HL-60/S4 treated with phorbol 12-myristate 13-acetate at 8.2 ng/mL for 4 days and 3 days (cell line): ENCODE measurements at regions not wholly inside any gene's neighbourhood (a gene's known extent, or its start where the extent isn't known, plus 50 kb on each side); places are given as distances from the start of the nearest gene placed in this dataset.

Source experiments
- in situ Hi-C: fragments of 300-500 bp; cut with MboI; formaldehyde crosslinking; loops from 2 replicates; pipeline ENCODE4 v1.15.0; 2022; ENCODE audit warnings: low sequenced_read_pairs

GRCh38 chr1:53398576-53399365, 60.4 kb upstream of the DMRTB1 start:
- in situ Hi-C loops: loop anchor here (10.0 kb wide), 1 partner anchor 114 kb away; no protein-coding TSS in a partner anchor

- in situ Hi-C loops: loop anchor here (10.0 kb wide), 1 partner anchor 115 kb away; no protein-coding TSS in a partner anchor
These were observed 59.6 kb upstream of the DMRTB1 start for GRCh38 chr1:53399370-53400133.

- in situ Hi-C loops: no loop called here
These were observed 58.2 kb upstream of the DMRTB1 start for GRCh38 chr1:53400761-53401674.

- in situ Hi-C loops: no loop called here
These were observed 57.1 kb upstream of the DMRTB1 start for GRCh38 chr1:53401813-53402745.

GRCh38 chr1:53402891-53403655, 56.1 kb upstream of the DMRTB1 start:
- in situ Hi-C loops: no loop called here

GRCh38 chr1:53405737-53406136, 53.5 kb upstream of the DMRTB1 start:
- in situ Hi-C loops: no loop called here

GRCh38 chr1:53406551-53407235, 52.5 kb upstream of the DMRTB1 start:
- in situ Hi-C loops: no loop called here

GRCh38 chr1:53408013-53408754, 51.0 kb upstream of the DMRTB1 start:
- in situ Hi-C loops: no loop called here

- in situ Hi-C loops: no loop called here
These were observed 50.5 kb upstream of the DMRTB1 start for GRCh38 chr1:53408755-53409129.

GRCh38 chr1:53409233-53409632, 50.0 kb upstream of the DMRTB1 start:
- in situ Hi-C loops: no loop called here
